IPS DF 19.7 (cell line): ENCODE measurements at regions not wholly inside any gene's neighbourhood (a gene's known extent, or its start where the extent isn't known, plus 50 kb on each side); places are given as distances from the start of the nearest gene placed in this dataset.
A peak's percentile ranks its signal among the peaks of the same experiment; 100 is the strongest.

Experiments
- DNase-seq: peaks from one replicate; pipeline ENCODE4 v3.0.0-alpha.2; 2013; ENCODE audit warnings: low read depth, low spot score

DNA sequence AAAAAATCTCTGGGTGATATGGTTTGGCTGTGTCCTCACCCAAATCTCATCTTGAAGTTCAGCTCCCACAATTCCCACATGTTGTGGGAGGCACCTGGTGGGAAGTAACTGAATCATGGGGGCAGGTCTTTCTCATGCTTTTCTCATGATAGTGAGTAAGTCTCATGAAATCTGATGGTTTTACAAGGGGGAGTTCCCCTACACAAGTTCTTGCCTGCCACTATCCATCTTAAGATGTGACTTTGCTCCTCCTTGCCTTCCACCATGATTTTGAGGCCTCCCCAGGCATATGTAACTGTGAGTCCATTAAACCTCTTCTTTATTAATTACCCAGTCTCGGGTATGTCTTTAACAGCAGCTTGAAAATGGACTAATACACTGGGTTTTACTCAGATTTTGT lies 513.9 kb downstream of the TLE4 start:
- DNase-seq, result no peak

DNA sequence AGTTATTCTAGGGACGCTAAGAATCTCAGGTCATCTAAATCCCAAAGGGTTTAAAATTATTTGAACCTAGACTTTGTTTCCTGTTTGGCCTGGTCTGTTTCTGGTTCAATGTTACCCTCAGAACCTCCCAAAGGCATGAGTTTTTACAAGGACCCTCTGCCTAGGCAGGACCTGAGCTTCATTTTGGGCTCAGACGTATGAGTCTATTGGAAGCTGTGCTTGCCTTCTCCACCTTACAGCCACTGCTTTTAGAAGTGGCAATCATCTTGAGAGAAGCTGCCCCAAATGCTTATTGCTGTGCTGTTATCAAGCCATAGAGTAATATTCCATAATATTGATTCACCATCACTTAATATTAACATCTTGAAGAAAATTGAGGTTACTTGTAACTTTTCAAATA lies 510.4 kb downstream of the TLE4 start:
- DNase-seq, result no peak

DNA sequence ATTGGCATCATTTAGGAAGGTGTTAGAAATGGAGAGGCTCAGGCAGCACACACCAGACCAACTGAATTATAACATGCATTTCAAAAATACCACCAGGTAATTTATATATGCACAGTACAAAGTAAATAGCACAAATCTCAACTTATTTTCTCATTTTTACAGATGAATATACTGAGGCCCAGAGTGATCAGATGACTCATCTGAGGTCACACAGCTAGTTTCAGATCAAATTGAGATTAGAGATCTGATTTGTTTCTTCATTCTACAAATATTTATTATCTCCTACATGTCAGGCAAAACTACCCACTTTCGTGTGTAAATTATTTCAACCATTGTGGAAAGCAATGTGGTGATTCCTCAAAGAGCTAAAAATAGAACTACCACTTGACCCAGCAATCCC lies 507.1 kb downstream of the TLE4 start:
- no peak for DNase-seq

DNA sequence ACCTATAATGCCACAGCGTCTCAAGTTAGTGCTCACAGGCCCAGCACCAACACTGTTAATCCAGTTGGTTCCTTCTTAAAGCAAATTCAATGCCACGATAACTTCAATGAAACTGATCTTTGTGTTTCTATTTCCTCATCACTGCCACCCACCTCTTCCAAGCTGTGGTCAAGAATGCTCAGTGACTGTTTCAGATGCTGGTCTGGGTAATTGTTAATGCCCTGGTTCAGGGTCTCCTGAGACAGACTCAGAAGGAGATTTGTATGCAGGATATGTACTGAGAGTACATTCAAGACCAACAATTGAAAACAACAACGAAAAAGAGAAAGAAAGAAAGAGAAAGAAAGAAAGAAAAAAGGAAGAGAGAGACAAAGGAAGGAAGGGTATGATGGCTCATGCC lies 505.3 kb downstream of the TLE4 start:
- no peak for DNase-seq

DNA sequence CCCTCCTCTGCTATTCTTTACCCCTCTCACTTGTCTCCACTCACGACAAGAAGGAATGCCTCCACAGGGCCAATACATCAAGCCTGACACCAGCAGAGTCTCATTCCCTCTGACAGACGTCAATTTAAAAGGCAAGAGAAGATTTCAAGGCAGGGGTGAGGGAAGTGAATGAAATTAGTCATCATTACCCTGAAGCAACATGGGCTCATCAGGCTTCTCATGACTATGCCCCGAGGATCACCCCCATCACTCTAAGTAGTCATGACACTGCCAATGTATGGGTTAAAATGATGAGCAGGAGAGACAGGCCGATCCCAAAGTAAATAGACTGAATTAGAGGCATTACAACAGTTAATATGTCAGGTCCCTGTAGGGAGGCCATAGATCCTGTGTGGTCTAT lies 504.4 kb downstream of the TLE4 start:
- no peak for DNase-seq

DNA sequence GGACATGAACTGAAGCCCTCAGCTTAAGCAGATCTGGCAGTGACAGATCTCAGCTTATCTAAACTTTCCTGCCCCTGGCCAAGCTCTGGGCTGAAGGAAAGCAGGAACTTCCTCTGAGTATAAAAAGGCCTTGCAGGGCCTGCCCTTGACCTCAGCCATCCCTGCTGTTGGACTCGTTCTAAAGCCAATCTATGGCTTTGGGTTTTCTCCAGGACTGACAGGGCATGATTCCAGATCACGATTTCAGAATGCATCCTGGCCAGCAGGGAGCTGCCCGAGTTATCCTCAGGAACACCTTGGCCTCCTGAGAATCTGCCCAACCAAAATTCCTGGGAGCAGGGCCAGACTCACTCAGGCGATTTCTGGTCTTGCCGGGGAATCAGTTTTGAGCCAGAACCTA lies 502.7 kb downstream of the TLE4 start:
- no peak for DNase-seq

DNA sequence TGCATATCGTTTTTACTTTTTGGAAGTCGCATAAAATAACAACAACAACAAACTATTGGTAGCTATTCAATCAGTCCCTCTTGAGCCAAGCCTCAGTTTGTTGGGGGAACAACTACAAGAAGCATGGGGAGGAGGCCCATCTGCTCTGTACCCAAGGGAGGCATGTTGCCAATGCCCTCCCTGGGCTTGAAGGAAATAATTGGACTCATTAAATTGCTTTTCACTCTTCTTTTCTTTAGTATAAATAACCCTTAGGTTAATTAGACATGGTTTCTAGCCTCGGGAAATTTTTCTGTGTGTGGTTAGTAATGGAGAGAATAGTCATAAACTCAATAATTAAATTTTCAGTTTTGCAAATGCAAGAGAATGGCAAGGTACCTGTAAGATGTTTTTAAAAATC lies 500.7 kb downstream of the TLE4 start:
- no peak for DNase-seq

DNA sequence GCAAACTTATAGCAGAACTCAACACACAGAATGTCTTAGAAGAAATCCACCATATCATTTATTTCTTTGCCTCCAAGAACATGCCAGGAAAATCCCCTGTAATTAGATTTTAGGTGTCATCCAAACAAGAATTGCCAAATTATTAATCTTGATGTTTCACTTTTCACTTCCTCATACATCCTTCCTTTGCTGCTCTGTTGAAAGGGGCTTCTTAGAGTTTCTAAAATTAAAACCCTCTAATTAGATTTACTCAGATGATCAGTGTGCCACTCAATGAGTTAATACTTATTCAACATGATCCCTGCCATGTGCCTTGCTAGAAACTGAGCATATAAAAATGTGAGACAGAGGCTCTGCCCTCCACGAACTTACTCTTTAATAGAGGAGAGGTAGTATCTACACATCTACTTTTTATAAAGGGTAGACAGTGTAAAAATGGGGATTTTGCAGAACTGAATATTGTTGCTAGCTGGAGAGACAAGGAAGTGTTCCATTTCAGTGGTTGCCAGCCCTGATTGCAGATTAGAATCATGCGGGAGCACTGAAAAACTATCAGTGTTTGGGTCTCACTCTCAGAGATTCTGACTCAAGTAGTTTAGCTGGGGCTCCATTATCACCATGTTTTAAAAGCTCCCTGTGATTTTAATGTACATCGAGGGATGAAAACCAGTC lies 498.4 kb downstream of the TLE4 start:
- no peak for DNase-seq

DNA sequence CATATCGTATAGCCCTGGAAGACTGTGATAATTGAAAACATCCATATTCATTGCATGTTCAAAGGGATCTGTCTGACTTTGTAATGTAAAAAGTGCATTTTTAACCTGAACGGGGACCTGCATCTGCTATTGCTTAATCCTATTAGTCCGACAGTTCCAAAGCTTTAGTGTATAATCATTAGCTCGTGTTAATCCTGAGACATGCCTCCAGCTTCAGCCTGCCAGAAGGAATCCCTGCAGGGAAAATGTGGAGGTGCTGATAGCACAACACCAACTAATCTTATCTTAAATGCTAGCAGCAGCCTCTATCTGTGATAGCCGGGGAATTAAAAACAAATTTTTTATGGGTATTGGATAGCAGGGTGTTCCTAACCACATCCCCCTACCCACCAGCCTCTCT lies 495.2 kb downstream of the TLE4 start:
- no peak for DNase-seq

DNA sequence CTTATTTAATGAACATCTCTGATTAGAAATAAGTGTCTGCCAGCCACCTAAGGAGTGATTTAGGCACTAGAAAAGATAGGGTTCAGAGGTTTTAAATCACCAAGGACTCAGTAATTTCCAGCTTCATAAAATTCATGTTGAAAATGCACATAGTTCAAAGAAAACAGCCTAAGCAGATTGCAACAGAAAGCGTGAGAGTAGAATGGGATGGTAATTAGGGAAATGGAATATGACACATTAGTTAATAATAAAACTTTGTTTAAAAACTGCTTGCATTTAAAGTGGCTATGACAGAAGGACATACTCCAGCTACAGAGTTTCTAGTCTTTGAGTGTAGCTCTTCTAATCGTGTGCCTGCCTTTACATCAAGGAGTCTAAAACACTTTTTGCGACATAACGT lies 490.8 kb downstream of the TLE4 start:
- DNase-seq, result no peak

DNA sequence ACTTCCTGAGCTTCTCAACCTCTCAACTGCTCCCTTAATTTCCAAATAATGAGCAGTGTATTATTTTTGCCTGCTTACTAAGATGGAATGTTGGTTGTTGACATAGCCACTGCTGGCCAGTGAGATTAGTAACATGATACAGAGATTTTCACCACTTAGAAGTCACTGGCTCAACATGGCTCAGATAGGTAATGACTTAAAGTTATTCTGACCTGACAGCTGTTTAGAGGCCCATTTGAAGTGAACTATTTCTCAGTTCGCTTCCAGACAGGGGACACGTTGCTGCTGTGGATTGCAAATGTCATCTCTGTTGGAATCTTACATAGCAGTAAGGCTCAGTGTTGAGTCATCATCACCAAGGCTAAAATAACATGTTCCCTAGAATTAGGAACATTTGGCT lies 490.2 kb downstream of the TLE4 start:
- DNase-seq, result no peak

DNA sequence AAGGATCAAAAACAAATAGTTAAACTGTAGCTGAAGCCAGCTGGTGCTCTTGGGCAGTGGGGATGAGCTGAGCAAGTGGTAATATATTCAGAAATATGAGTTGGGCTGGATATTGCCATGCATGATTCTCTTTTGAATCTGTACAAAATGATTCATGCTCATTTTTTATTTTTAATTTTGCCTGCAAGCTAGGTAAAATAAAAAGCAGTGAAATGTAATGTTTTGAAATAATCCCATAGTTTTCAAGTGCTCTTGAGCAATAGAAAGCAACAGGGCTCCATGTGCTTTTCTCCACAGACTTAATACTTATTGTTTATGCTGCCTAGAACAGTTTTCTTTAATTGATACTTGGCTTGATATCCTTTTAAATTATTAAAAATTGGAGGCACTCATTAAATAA lies 489.3 kb downstream of the TLE4 start:
- DNase-seq, result no peak

DNA sequence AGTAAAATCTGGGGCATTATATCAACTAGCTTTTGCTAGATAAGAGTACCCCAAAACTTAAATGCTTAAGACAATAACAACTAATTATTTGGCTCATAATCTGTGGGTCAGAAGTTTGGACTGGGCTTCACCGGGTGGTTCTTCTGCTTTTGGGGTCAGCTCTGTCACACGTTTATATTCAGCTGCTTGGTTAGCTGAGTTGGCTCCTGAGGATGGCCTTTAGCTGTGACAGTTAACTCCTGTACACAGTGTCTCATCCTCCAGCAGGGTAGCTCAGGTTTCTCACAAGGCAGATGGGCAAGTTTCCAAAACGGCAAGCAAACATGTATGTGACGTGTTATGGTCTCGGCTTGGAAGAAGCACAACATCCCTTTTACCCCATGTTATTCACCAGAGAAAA lies 488.2 kb downstream of the TLE4 start:
- no peak for DNase-seq

DNA sequence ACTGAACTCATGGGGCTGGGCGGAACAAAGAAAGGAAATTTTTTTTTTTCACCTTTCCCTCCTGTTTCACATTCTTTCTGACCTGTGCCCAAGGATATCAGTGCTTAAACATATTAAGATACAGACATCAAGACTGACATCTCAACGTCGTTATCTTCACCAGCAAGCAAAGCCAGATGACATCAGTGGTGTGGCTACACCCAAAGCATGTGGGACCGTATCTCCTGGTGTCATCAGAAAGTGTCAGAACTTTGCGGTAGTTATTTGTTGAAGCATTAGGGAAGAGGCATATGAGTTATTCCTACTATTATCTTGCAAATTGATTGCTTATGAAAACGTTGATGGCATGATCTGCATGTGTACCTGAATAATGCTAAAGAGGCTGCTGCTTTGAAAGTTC lies 487.4 kb downstream of the TLE4 start:
- no peak for DNase-seq

DNA sequence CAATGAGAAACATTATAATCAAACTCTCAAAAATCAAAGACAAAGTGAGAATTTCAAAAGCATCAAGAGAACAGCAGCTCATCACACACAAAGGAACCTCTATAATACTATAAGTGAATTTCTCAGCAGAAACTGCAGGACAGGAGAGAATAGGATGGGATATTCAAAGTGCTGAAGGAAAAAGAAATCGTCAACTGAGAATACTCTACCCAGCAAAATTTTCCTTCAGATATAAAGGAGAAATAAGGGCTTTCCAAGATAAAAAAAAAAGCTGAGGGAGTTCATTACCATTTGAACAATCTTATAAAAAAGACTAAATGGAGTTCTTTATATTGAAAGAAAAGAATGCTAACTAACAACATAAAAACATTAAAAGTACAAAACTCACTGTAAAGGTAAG lies 481.1 kb downstream of the TLE4 start:
- DNase-seq, result no peak

DNA sequence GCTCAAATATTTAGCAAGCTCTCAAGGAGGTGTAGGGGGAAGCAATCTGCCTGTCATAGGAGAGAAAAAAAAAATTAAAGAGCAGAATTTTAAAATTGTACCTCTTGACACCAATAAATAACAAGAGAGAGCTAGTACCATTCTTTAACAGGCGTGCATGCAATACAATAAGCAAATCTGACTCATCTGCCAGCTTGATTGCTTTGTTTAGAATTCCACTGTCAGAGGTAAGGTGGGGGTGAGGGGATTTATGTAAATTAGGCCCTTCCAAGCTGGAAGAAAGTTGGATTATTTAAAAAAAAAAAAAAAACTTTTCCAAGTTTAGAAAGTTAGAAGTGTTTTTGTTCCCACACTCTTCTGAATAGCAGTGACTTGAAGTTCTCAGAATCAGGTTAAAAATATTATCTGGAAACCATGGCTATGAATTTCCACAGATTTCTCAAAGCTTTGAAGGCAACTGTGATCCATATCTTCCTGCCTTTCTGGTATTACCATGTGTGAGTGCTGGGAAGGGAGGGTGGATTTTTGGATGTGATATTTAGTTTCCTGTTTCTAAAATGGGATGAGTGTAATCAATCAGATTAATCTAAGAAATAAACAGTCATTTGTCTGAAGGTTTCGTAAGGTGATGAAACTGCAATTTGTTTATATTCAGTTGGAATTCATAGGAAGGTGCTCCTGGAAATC lies 477.5 kb downstream of the TLE4 start:
- peak; percentile 3 for DNase-seq

DNA sequence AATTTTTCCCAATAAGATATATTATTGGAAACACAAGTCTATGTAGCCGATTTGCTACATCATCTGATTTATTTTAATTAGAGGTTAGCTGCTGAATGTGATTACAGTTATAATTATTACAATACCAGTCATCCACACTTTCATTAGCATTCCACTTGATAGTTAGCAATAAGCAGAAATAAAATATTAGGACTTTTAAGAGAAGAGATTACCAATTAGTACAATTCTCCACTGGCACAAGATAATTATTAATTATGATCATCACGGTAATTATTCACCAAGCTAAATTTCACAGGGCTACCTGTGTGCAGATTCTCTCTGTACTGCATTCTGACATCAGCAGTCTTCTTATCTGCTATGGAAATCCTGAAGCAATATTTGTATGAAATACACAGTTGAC lies 474.7 kb downstream of the TLE4 start:
- no peak for DNase-seq

DNA sequence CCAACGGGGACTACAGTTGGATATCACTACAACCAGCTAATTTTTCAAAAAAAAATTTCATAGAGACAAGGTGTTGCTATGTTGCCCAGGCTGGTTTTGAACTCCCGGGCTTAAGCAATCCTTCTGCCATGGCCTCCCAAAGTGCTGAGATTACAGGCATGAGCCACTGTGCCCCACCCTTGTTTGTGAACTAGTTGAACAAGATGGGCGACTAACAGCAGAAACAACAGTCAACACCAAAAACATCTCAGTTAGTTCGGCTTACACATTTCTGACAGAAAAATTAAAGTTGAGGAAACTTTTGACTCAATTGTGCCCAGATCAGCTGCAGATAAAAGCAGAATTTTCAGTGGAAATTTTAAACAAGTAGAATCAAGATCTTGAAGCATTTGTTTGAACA lies 470.1 kb downstream of the TLE4 start:
- no peak for DNase-seq

DNA sequence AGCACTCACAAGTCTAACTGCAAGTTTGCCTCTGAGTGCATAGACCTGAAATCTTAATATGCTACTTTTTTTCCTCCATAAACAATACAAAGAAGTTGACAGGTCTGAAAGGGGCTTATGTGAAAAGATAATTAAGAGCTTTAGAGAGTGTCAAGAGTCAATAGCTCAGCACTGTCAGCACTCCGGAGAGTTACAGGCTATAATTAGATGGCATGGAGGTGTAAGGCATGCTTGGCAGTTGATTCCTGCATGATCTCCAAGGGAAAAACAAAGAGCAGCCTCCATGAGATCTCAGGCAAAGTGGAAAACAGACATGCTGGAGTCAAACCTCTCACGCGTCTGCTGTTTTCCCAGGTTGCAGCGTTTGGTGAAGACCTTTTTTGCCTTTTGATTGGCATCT lies 468.7 kb downstream of the TLE4 start:
- no peak for DNase-seq

DNA sequence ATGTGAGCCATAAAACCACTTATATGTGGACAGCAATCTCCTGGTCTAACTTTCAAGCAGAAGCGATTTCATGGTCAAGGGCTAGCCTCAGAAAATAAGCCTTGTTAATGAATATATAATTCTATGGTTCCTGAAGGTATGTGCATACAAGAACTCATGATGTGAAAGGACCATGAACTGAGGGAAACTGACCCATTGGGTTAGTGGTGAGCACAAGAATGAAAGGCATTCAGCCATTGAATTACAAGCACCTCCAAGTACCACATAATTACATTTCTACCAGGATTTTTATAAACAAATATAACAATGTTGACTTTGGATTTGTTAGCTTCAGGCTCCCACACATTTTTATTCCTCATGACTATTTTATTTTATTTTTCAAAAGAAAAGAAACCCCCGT lies 459.0 kb downstream of the TLE4 start:
- no peak for DNase-seq

DNA sequence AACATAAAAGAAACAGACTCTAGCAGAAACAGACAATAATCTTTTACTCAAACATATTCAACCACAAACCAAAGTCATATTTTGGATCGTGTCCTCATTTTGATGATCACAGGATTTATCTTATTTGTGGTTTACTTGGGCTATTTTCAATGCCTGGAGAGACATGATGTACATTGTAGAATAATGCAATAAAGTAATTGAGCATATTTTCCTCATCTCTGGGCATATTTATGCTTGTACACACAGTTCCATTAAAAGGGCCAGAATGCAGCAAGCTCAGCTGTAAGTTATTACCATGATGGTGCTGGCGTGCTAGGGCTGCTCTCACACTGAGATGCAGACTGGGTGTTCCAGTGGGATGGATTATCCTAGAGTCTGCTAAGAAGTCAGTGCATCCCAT lies 456.7 kb downstream of the TLE4 start:
- no peak for DNase-seq

DNA sequence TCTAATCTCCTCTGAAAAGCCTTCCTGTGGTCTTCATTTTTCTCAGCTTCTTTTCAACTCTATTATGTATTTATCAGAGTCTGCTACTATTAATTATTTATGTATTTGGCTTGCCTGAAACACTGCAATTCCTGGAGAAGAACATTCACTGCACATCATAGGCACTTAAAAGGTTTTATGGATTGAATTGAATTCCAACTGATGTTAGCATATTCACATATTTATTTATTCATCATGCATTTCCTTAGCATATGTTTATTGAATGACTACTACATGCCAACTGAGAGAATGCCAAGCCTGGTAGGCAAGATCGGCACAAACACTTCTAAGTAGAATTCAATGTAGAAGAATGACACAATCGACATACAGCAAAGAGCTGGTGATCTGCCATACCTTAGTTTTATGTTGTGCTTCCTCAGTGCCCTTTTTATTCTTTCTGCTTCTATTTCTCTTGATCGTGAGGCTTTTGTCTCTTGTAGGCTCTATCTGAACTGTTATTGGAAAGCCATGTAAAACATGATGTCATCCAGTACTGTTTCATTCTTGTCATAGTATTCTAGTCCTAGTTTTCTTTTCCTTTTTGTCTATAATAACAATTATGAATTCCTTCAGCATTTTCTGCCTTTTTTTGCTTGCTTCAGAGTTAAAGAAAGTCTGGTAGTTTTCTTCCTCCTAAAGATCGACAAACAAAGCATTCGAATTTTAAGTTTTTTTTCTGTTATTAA lies 454.2 kb downstream of the TLE4 start:
- no peak for DNase-seq

DNA sequence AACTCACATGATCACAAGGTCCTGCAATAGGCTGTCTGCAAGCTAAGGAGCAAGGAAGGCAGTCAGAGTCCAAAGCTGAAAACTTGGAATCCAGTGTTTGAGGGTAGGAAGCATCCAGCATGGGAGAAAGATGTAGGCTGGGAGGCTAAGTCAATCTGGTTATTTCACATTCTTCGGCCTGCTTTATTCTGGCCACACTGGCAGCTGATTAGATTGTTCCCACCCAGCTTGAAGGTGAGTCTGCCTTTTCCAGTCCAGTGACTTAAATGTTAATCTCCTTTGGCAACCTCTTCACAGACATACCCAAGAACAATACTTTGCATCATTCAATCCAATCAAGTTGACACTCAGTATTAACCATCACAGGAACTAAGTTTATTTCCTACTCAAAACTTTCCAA lies 453.4 kb downstream of the TLE4 start:
- DNase-seq, result no peak
